ENCODE measurements at regions not wholly inside any gene's neighbourhood (a gene's known extent, or its start where the extent isn't known, plus 50 kb on each side); places are given as distances from the start of the nearest gene placed in this dataset.

GRCh38 chr13:80137994-80138393 is 202.9 kb downstream of the SPRY2 start:
- Histone ChIP-seq H2AFZ (ENCODE audit: low read length) (no peak overlapping the region), H3K23me2 (ENCODE audit: insufficient read length, low read depth, low read length, poor library complexity, severe bottlenecking) (no peaks in the 10 kb centered on the region), H4K8ac (replicated peaks; ENCODE audit: insufficient read length, low read depth, low read length) (no peak overlapping the region), H2BK20ac (ENCODE audit: low read depth, low read length, poor library complexity, severe bottlenecking) (no peak overlapping the region), H3K79me2 (ENCODE audit: insufficient read depth, low read length) (no peaks in the 10 kb centered on the region), H3T11ph (ENCODE audit: low read length) (no peak overlapping the region), H3K79me1 (ENCODE audit: insufficient read depth, low read depth, low read length, poor library complexity, severe bottlenecking) (no peaks in the 10 kb centered on the region), H3K18ac (ENCODE audit: insufficient read length, low read depth, low read length) (no peak overlapping the region), H3K14ac (ENCODE audit: insufficient read depth, low read length) (no peak overlapping the region), H2BK12ac (ENCODE audit: insufficient read length, low read depth, low read length) (no peak overlapping the region), H2BK5ac (ENCODE audit: insufficient read length, low read length) (no peak overlapping the region), H3K27ac (ENCODE audit: insufficient read length, low read depth, low read length) (no peak overlapping the region), H3K23ac (ENCODE audit: insufficient read length, low read depth, low read length) (no peak overlapping the region), H2BK120ac (ENCODE audit: low read depth, low read length, poor library complexity, severe bottlenecking) (no peak overlapping the region), H3K4me1 (ENCODE audit: insufficient read depth, low read length) (peaks cover 7% of the 10 kb centered on the region; the same call in 1 of the 2 replicates), H3K9me3 (ENCODE audit: control insufficient read depth, low read depth, low read length) (no peaks in the 10 kb centered on the region), H4K5ac (ENCODE audit: insufficient read length, low read depth, low read length) (no peak overlapping the region), H3K27me3 (ENCODE audit: insufficient read depth, low read length) (no peaks in the 10 kb centered on the region), H4K91ac (ENCODE audit: insufficient read length, low read depth, low read length) (no peak overlapping the region), H2BK15ac (ENCODE audit: low read depth, low read length) (no peak overlapping the region), H2AK5ac (ENCODE audit: insufficient read length, low read length) (no peak overlapping the region), H3K4me2 (ENCODE audit: insufficient read depth, insufficient read length, low read length) (no peak overlapping the region), H3K56ac (ENCODE audit: insufficient read length, low read depth, low read length) (no peak overlapping the region), H3K9ac (ENCODE audit: extremely low read depth, insufficient read length, low read length) (no peak overlapping the region), H3K4ac (ENCODE audit: low read depth, low read length) (no peak overlapping the region), H4K20me1 (ENCODE audit: control insufficient read depth, insufficient read depth, insufficient read length) (no peaks in the 10 kb centered on the region)
- Mint-ChIP-seq H3K4me3 (no peak overlapping the region), H3K36me3 (ENCODE audit: insufficient read depth in 1 of 3, low read depth in 3 of 3) (no peaks in the 10 kb centered on the region), H3K4me1 (peaks cover 29 to 31% of the 10 kb centered on the region in 2 experiments), H3K9me3 (no peaks in the 10 kb centered on the region), H3K27me3 (ENCODE audit: low read depth) (no peaks in the 10 kb centered on the region), H3K27ac (no peak overlapping the region)
- no CpG with 5 or more reads among the region's 3 CpGs for WGBS (ENCODE audit: extremely low coverage, insufficient read length, low lambda C conversion rate)
- DNase-seq, result no peak
- TF ChIP-seq CTCF (conservative IDR thresholded peaks at IDR 0.05), result no peak
